Stimulated activated effector memory CD8-positive, alpha-beta T cell treated with anti-CD3 and anti-CD28 coated beads, Interleukin-12 subunit alpha, Interleukin-12 subunit beta, amount 100 ng/mL, for 72 hours (primary cell): ENCODE measurements at regions not wholly inside any gene's neighbourhood (a gene's known extent, or its start where the extent isn't known, plus 50 kb on each side); places are given as distances from the start of the nearest gene placed in this dataset.

Experiments used
- ATAC-seq: fragments of 150-1000 bp; cut with Tn5 transposase; 2 replicates; pipeline ENCODE4 v1.10.0; 2021
- DNase-seq, 2 donors: peaks; one replicate each; pipeline ENCODE4 v3.0.0; 2021 to 2022; ENCODE audit warnings: low spot score in 2 of 2
- H3K27ac Mint-ChIP-seq: one replicate; pipeline ENCODE4 v1.8.0; 2022; ENCODE audit warnings: mild to moderate bottlenecking, mixed read lengths
- H3K36me3 Mint-ChIP-seq: one replicate; pipeline ENCODE4 v1.8.0; 2022; ENCODE audit warnings: mild to moderate bottlenecking, mixed read lengths
- H3K4me1 Mint-ChIP-seq: one replicate; pipeline ENCODE4 v1.8.0; 2022; ENCODE audit warnings: mixed read lengths
- H3K4me3 Mint-ChIP-seq: one replicate; pipeline ENCODE4 v1.8.0; 2022; ENCODE audit warnings: mild to moderate bottlenecking, mixed read lengths
- H3K9me3 Mint-ChIP-seq: one replicate; pipeline ENCODE4 v1.8.0; 2022; ENCODE audit warnings: mixed read lengths

GRCh38 chr1:110736900-110737605 lies 62.3 kb upstream of the KCNA3 start:
- ATAC-seq (no peak), DNase-seq (no peak)
- no peak overlapping the region for H3K27ac Mint-ChIP-seq
- no peaks in the 10 kb centered on the region for H3K36me3 Mint-ChIP-seq
- no peak overlapping the region for H3K4me3 Mint-ChIP-seq
- H3K4me1 Mint-ChIP-seq: no peaks in the 10 kb centered on the region
- H3K9me3 Mint-ChIP-seq: no peaks in the 10 kb centered on the region

DNA sequence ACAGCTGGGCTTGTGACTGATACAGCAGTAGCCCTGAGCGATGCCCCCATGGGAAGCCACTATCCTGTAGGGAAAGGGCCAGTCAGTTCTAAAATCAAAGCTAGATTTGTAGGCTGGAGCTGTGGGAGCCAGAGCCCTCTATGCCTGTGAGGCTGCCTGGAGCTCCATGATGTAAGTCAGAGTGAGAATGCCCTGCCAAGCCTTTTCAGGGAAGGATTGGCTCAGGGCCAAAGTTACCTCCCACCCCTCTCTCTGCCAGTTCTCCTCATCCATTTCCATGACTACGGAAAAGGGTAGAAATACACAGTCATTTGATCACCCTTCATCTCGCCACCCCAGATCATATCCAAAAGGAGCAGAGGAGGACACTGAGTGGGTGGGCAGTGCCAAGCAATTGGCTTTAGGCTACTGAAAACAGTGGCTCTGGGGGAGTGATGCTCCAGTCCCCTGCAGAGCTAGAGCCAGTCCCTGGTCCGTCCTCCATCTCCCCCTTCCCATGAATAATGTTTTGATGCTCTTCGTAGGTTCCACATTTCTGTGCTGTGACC lies 59.5 kb upstream of the KCNA3 start:
- DNase-seq: no peak
- H3K36me3 Mint-ChIP-seq: no peaks in the 10 kb centered on the region
- no peak overlapping the region for H3K27ac Mint-ChIP-seq
- ATAC-seq: no peak
- no peaks in the 10 kb centered on the region for H3K9me3 Mint-ChIP-seq
- no peak overlapping the region for H3K4me3 Mint-ChIP-seq
- H3K4me1 Mint-ChIP-seq: no peaks in the 10 kb centered on the region

DNA sequence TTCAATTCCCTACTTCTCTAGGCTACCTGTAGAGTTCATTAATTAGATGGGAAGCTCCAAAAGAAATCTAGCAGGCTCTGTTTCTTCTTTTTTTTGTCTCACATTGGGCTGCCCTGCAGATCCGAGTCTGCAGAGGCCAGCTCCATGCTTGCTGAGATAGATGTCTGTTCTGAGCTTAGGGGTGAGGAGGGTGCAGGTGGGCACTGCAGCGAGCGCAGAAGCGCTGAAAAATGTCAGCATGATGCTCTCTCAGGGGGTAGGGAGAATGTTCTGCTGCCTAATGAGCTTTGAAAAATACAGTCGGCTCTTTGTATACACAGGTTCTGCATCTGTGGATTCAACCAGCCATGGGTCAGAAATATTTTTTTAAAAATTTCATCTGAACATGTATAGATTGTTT lies 56.8 kb upstream of the KCNA3 start:
- H3K27ac Mint-ChIP-seq: no peak overlapping the region
- ATAC-seq (no peak), DNase-seq (no peak)
- H3K4me3 Mint-ChIP-seq: no peak overlapping the region
- peaks cover 20% of the 10 kb centered on the region for H3K4me1 Mint-ChIP-seq
- H3K9me3 Mint-ChIP-seq: no peaks in the 10 kb centered on the region
- H3K36me3 Mint-ChIP-seq: no peaks in the 10 kb centered on the region

DNA sequence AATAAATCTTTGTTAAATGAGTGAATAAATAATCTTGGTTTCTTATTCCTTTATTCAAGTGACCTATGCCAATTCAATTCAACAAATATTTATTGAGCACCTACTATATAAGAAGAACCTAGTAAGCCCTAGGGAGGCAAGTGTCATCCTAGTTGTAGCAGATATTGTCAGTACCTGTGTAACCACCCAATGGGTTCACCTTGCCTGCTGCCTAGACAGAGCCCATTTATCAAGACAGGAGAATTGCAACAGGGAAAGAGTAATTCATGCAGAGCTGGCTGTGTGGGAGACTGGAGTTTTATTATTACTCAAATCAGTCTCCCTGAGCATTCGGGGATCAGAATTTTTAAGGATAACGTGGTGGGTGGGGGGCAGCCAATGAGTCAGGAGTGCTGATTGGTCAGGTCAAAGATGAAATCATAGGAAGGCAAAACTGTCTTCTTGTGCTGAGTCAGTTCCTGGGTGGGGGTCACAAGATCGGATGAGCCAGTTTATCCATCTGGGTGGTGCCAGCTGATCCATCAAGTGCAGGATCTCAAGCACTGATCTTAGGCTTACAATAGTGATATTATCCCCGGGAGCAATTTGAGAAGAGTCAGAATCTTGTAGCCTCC lies 53.8 kb upstream of the KCNA3 start:
- H3K4me1 Mint-ChIP-seq: peaks cover 29% of the 10 kb centered on the region
- ATAC-seq: no peak
- DNase-seq: no peak
- H3K27ac Mint-ChIP-seq: no peak overlapping the region
- H3K36me3 Mint-ChIP-seq: no peaks in the 10 kb centered on the region
- H3K4me3 Mint-ChIP-seq: no peak overlapping the region
- H3K9me3 Mint-ChIP-seq: no peaks in the 10 kb centered on the region

GRCh38 chr1:110727246-110727645 lies 52.5 kb upstream of the KCNA3 start:
- no peaks in the 10 kb centered on the region for H3K36me3 Mint-ChIP-seq
- H3K4me1 Mint-ChIP-seq: peaks cover 29% of the 10 kb centered on the region
- H3K27ac Mint-ChIP-seq: peak overlapping the region; percentile 30
- DNase-seq (no peak), ATAC-seq (no peak)
- peak overlapping the region; percentile 42 for H3K4me3 Mint-ChIP-seq
- H3K9me3 Mint-ChIP-seq: no peaks in the 10 kb centered on the region

GRCh38 chr1:110726755-110727154 lies 52.0 kb upstream of the KCNA3 start:
- peaks cover 29% of the 10 kb centered on the region for H3K4me1 Mint-ChIP-seq
- DNase-seq (no peak), ATAC-seq (peak; percentile 52)
- H3K36me3 Mint-ChIP-seq: no peaks in the 10 kb centered on the region
- no peaks in the 10 kb centered on the region for H3K9me3 Mint-ChIP-seq
- H3K4me3 Mint-ChIP-seq: peak overlapping the region; percentile 42
- peak overlapping the region; percentile 30 for H3K27ac Mint-ChIP-seq
